WTC11 (cell line): ENCODE measurements at regions not wholly inside any gene's neighbourhood (a gene's known extent, or its start where the extent isn't known, plus 50 kb on each side); places are given as distances from the start of the nearest gene placed in this dataset.

Experiments
- ATAC-seq: fragments of 200-7000 bp; cut with Tn5 transposase; 2 replicates; pipeline ENCODE4 v1.10.0; 2021; ENCODE audit warnings: mild to moderate bottlenecking, moderate library complexity
- CTCF ChIA-PET: fragments of 300-600 bp; sonication (Branson Sonifier 250); formaldehyde crosslinking; loops from one replicate; lab custom pipeline; 2021; ENCODE audit warnings: antibody characterized with exemption; lab: Charles Lee
- POLR2A ChIA-PET: fragments of 350-600 bp; sonication (Branson Sonifier 250); formaldehyde crosslinking; loops from one replicate; lab custom pipeline; 2021; ENCODE audit warnings: antibody characterized with exemption; lab: Charles Lee
- DNase-seq: peaks from one replicate; pipeline ENCODE4 v3.0.0; 2021; ENCODE audit warnings: low spot score
- H3K27ac Mint-ChIP-seq: 2 replicates; pipeline ENCODE4 v1.8.0; 2021; ENCODE audit warnings: mixed read lengths
- H3K27me3 Mint-ChIP-seq: 2 replicates; pipeline ENCODE4 v1.8.0; 2021; ENCODE audit warnings: low read depth, mild to moderate bottlenecking, moderate library complexity, mixed read lengths
- H3K36me3 Mint-ChIP-seq: 2 replicates; pipeline ENCODE4 v1.8.0; 2021; ENCODE audit warnings: mixed read lengths
- H3K4me1 Mint-ChIP-seq: 2 replicates; pipeline ENCODE4 v1.8.0; 2022; ENCODE audit warnings: mixed read lengths
- H3K4me3 Mint-ChIP-seq: 2 replicates; pipeline ENCODE4 v1.8.0; 2021; ENCODE audit warnings: mild to moderate bottlenecking, moderate library complexity, mixed read lengths
- H3K9me3 Mint-ChIP-seq: 2 replicates; pipeline ENCODE4 v1.8.0; 2021; ENCODE audit warnings: mixed read lengths
- ATF1 ChIP-seq: sonication (generic); formaldehyde crosslinking; IDR thresholded peaks from 2 replicates; pipeline ENCODE4 v1.8.1; 2023; ENCODE audit warnings: mild to moderate bottlenecking, moderate library complexity, missing genetic modification reagents
- FOXP4 ChIP-seq: sonication (generic); formaldehyde crosslinking; IDR thresholded peaks from 2 replicates; pipeline ENCODE4 v1.8.0; 2022; ENCODE audit warnings: mild to moderate bottlenecking, missing genetic modification reagents
- IRF2 ChIP-seq: sonication (generic); formaldehyde crosslinking; IDR thresholded peaks from 2 replicates; pipeline ENCODE4 v1.8.0; 2022; ENCODE audit warnings: low read depth, missing genetic modification reagents, borderline replicate concordance
- MAX ChIP-seq: sonication (generic); formaldehyde crosslinking; IDR thresholded peaks from 2 replicates; pipeline ENCODE4 v1.8.0; 2022; ENCODE audit warnings: mild to moderate bottlenecking, missing genetic modification reagents
- SMAD3 ChIP-seq: sonication (generic); formaldehyde crosslinking; IDR thresholded peaks from 2 replicates; pipeline ENCODE4 v1.8.0; 2022; ENCODE audit warnings: missing genetic modification reagents, mild to moderate bottlenecking, borderline replicate concordance
- SP1 ChIP-seq: sonication (generic); formaldehyde crosslinking; conservative IDR thresholded peaks from 2 replicates; pipeline ENCODE4 v1.8.1; 2022; ENCODE audit warnings: missing genetic modification reagents
- TEAD1 ChIP-seq: sonication (generic); formaldehyde crosslinking; IDR thresholded peaks from 2 replicates; pipeline ENCODE4 v1.8.0; 2022; ENCODE audit warnings: mild to moderate bottlenecking, missing genetic modification reagents
- TP53 ChIP-seq: sonication (generic); formaldehyde crosslinking; IDR thresholded peaks from 2 replicates; pipeline ENCODE4 v1.8.1; 2023; ENCODE audit warnings: mild to moderate bottlenecking, missing genetic modification reagents
- ZNF138 ChIP-seq: sonication (generic); formaldehyde crosslinking; conservative IDR thresholded peaks from 2 replicates; pipeline ENCODE4 v1.8.1; 2022; ENCODE audit warnings: mild to moderate bottlenecking, moderate library complexity, missing genetic modification reagents
- TF ChIP-seq, protein P1 (sequence below): fragments of 250-450 bp; sonication (Bioruptor Pico); IDR thresholded peaks from 2 replicates; pipeline ENCODE4 v1.8.0; 2021; ENCODE audit warnings: mild to moderate bottlenecking
- TF ChIP-seq, protein P2 (sequence below): sonication (generic); formaldehyde crosslinking; IDR thresholded peaks from 2 replicates; pipeline ENCODE4 v1.8.1; 2023; ENCODE audit warnings: mild to moderate bottlenecking, missing genetic modification reagents
- TF ChIP-seq, protein P3 (sequence below): sonication (generic); formaldehyde crosslinking; IDR thresholded peaks from 2 replicates; pipeline ENCODE4 v1.8.0; 2023; ENCODE audit warnings: missing genetic modification reagents, mild to moderate bottlenecking, borderline replicate concordance

- TF ChIP-seq FOXP4 (no peak), ZNF138 (CRISPR knock-in tag) (no peak), SMAD3 (CRISPR knock-in tag) (no peak), ATF1 (CRISPR knock-in tag) (no peak), SP1 (CRISPR knock-in tag) (no peak), IRF2 (CRISPR knock-in tag) (no peak)
- TF ChIP-seq, protein P1, sequence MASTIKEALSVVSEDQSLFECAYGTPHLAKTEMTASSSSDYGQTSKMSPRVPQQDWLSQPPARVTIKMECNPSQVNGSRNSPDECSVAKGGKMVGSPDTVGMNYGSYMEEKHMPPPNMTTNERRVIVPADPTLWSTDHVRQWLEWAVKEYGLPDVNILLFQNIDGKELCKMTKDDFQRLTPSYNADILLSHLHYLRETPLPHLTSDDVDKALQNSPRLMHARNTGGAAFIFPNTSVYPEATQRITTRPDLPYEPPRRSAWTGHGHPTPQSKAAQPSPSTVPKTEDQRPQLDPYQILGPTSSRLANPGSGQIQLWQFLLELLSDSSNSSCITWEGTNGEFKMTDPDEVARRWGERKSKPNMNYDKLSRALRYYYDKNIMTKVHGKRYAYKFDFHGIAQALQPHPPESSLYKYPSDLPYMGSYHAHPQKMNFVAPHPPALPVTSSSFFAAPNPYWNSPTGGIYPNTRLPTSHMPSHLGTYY (CRISPR knock-in tag), result no peak
- TF ChIP-seq, protein P2, sequence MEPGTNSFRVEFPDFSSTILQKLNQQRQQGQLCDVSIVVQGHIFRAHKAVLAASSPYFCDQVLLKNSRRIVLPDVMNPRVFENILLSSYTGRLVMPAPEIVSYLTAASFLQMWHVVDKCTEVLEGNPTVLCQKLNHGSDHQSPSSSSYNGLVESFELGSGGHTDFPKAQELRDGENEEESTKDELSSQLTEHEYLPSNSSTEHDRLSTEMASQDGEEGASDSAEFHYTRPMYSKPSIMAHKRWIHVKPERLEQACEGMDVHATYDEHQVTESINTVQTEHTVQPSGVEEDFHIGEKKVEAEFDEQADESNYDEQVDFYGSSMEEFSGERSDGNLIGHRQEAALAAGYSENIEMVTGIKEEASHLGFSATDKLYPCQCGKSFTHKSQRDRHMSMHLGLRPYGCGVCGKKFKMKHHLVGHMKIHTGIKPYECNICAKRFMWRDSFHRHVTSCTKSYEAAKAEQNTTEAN (CRISPR knock-in tag), result no peak
- TF ChIP-seq, all 79 proteins: peak for 0
Measured at GRCh38 chr10:123537188-123537961, 128.8 kb upstream of the GPR26 start (continued).

GRCh38 chr10:123538401-123539320, 127.5 kb upstream of the GPR26 start:
- DNase-seq (no peak), ATAC-seq (peak; percentile 95)
- peaks cover 5% of the 10 kb centered on the region for H3K27me3 Mint-ChIP-seq
- TF ChIP-seq, protein P3, sequence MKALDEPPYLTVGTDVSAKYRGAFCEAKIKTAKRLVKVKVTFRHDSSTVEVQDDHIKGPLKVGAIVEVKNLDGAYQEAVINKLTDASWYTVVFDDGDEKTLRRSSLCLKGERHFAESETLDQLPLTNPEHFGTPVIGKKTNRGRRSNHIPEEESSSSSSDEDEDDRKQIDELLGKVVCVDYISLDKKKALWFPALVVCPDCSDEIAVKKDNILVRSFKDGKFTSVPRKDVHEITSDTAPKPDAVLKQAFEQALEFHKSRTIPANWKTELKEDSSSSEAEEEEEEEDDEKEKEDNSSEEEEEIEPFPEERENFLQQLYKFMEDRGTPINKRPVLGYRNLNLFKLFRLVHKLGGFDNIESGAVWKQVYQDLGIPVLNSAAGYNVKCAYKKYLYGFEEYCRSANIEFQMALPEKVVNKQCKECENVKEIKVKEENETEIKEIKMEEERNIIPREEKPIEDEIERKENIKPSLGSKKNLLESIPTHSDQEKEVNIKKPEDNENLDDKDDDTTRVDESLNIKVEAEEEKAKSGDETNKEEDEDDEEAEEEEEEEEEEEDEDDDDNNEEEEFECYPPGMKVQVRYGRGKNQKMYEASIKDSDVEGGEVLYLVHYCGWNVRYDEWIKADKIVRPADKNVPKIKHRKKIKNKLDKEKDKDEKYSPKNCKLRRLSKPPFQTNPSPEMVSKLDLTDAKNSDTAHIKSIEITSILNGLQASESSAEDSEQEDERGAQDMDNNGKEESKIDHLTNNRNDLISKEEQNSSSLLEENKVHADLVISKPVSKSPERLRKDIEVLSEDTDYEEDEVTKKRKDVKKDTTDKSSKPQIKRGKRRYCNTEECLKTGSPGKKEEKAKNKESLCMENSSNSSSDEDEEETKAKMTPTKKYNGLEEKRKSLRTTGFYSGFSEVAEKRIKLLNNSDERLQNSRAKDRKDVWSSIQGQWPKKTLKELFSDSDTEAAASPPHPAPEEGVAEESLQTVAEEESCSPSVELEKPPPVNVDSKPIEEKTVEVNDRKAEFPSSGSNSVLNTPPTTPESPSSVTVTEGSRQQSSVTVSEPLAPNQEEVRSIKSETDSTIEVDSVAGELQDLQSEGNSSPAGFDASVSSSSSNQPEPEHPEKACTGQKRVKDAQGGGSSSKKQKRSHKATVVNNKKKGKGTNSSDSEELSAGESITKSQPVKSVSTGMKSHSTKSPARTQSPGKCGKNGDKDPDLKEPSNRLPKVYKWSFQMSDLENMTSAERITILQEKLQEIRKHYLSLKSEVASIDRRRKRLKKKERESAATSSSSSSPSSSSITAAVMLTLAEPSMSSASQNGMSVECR, result no peak
- TF ChIP-seq TEAD1 (CRISPR knock-in tag) (peak; percentile 29; the same call in 1 of the 2 replicates), MAX (CRISPR knock-in tag) (peak; percentile 26; the same call in 1 of the 2 replicates), TP53 (CRISPR knock-in tag) (peak; percentile 91)
- CTCF ChIA-PET, result interaction anchor here (0.8 to 1.7 kb wide), 6 partner anchors 9 to 495 kb away, joined by 3 to 14 read pairs (median 4); no protein-coding TSS in a partner anchor
- POLR2A ChIA-PET, result no interaction called here
- H3K4me3 Mint-ChIP-seq, result peak overlapping the region; percentile 38
- peak overlapping the region; percentile 98 for H3K27ac Mint-ChIP-seq
- peaks cover 13% of the 10 kb centered on the region for H3K9me3 Mint-ChIP-seq
- H3K36me3 Mint-ChIP-seq, result no peaks in the 10 kb centered on the region
- H3K4me1 Mint-ChIP-seq, result peaks cover 61% of the 10 kb centered on the region
